Pancreas (tissue), 10 donors: ENCODE measurements at regions not wholly inside any gene's neighbourhood (a gene's known extent, or its start where the extent isn't known, plus 50 kb on each side); places are given as distances from the start of the nearest gene placed in this dataset.
A peak's percentile ranks its signal among the peaks of the same experiment; 100 is the strongest.

ENCODE experiments used
- ATAC-seq, 4 donors: fragments of 200-7000 bp; cut with Tn5 transposase; one replicate each; pipeline versions ENCODE4 v1.8.0 to v1.9.1; 2020; ENCODE audit warnings: mild to moderate bottlenecking in 4 of 4, moderate library complexity in 4 of 4
- DNase-seq, 6 donors: peaks; one replicate each; pipeline ENCODE4 v3.0.0-alpha.2; 2020
- FAIRE-seq: peaks from 2 replicates; lab custom pipeline; 2012; peaks lifted over from hg19 to GRCh38; lab: Jason Lieb, UNC
- H3K27ac ChIP-seq, 4 donors: fragments of 200-600 bp; sonication (generic); 1 replicate in 3 of 4; 2 replicates in 1 of 4; pipeline versions ENCODE4 v1.5.0 to v1.8.0; 2020
- H3K27me3 ChIP-seq, 4 donors: fragments of 200-600 bp; one replicate each; pipeline ENCODE4 v1.8.0; 2021
- H3K36me3 ChIP-seq, 3 donors: fragments of 200-600 bp; sonication (generic) in 1 of 3; one replicate each; pipeline versions ENCODE4 v1.5.0 to v1.8.0; 2020 to 2021
- H3K4me1 ChIP-seq, 3 donors: fragments of 200-600 bp; one replicate each; pipeline ENCODE4 v1.8.0; 2021
- H3K4me3 ChIP-seq, 4 donors: fragments of 200-600 bp; sonication (generic) in 2 of 4; one replicate each; pipeline versions ENCODE4 v1.5.0 to v1.8.0; 2020 to 2021
- H3K9me3 ChIP-seq, 4 donors: fragments of 200-600 bp; one replicate each; pipeline ENCODE4 v1.8.0; 2021
- CTCF ChIP-seq, 4 donors: fragments of 200-600 bp; sonication (generic) in 3 of 4; IDR thresholded peaks; one replicate each; pipeline versions ENCODE4 v1.5.0 to v1.8.0; 2021; ENCODE audit warnings: antibody characterized with exemption in 4 of 4
- WGBS, 2 donors: extraction: QIAGEN DNeasy Blood & Tissue Kit; methylation state at CpG; one replicate each; pipeline ENCODE4 v1.1.7; 2013; 5-methylcytosine and 5-hydroxymethylcytosine counted together
- intact Hi-C, 3 donors: fragments of 100-400 bp; cut with DNase I; formaldehyde crosslinking; loops; one replicate each; pipeline versions ENCODE4 v1.11.1 to v1.14.2; 2022
- donor health status: healthy with polysubstance abuse.
- donor health status: DM: no; HTN: no; CAD: no; lungs with moderate emphysema.
- donor health status: DM: no; HTN: no; CAD: no.
- donor health status: control.
- donor health status: control.
- donor health status: Bipolar disorder and iron deficiency.
- donor health status: DM: yes; HTN: yes; CAD: no.
- donor health status: DM: no; HTN: no; CAD: no.
- donor health status: DM: no; HTN: no; CAD: no.
- donor health status: DM: yes; HTN: yes; CAD: no.

GRCh38 chr6:95517004-95517403 lies 60.3 kb upstream of the MANEA start:
- intact Hi-C loops, result no loop called here
- no peak overlapping the region for H3K4me3 ChIP-seq
- WGBS, 2 donors, result 64 to 73% methylated on average over 2 of the region's 2 CpGs
- H3K4me1 ChIP-seq, result no peaks in the 10 kb centered on the region
- H3K36me3 ChIP-seq, result no peaks in the 10 kb centered on the region
- no peaks in the 10 kb centered on the region for H3K27me3 ChIP-seq
- ATAC-seq (no peak), DNase-seq (no peak), FAIRE-seq (no peak)
- TF ChIP-seq CTCF (IDR thresholded peaks at IDR 0.05), result no peak
- H3K9me3 ChIP-seq, result no peaks in the 10 kb centered on the region
- H3K27ac ChIP-seq, result no peak overlapping the region

DNA sequence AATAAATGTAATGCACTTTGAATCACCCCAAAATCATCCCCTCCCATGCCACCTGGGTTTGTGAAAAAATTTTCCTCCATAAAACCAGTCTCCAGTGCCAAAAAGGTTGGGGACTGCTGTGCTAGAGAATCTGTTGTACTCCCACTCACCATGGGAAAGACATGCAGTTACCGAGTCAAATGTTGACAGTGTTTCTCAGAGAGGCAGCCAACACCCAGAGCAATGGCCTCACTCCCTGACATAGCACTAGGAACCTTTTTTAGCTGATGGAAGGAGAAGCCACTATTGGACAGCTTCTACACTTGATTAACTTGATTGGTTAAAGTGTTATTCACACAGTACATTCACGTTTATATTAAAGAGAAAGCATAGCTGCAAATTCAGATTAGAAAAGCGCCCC lies 59.8 kb upstream of the MANEA start:
- ATAC-seq (no peak), FAIRE-seq (no peak), DNase-seq (no peak)
- 60 to 61% methylated on average over 3 of the region's 3 CpGs for WGBS, 2 donors
- TF ChIP-seq CTCF (IDR thresholded peaks at IDR 0.05), result no peak
- intact Hi-C loops, result no loop called here
- Histone ChIP-seq H3K9me3 (no peaks in the 10 kb centered on the region), H3K36me3 (no peaks in the 10 kb centered on the region), H3K27ac (no peak overlapping the region), H3K4me3 (no peak overlapping the region), H3K27me3 (no peaks in the 10 kb centered on the region), H3K4me1 (no peaks in the 10 kb centered on the region)

GRCh38 chr6:95518630-95519227 lies 58.6 kb upstream of the MANEA start:
- Histone ChIP-seq H3K36me3 (no peaks in the 10 kb centered on the region), H3K27me3 (no peaks in the 10 kb centered on the region), H3K4me3 (no peak overlapping the region), H3K27ac (no peak overlapping the region), H3K9me3 (no peaks in the 10 kb centered on the region), H3K4me1 (no peaks in the 10 kb centered on the region)
- intact Hi-C loops, result no loop called here
- FAIRE-seq, result no peak
- WGBS, 2 donors, result 90% methylated on average over 15 of the region's 15 CpGs
- no peak for TF ChIP-seq CTCF (IDR thresholded peaks at IDR 0.05)
- ATAC-seq, result no peak
- peak in 1 of 6 donors; percentile 45 for DNase-seq

DNA sequence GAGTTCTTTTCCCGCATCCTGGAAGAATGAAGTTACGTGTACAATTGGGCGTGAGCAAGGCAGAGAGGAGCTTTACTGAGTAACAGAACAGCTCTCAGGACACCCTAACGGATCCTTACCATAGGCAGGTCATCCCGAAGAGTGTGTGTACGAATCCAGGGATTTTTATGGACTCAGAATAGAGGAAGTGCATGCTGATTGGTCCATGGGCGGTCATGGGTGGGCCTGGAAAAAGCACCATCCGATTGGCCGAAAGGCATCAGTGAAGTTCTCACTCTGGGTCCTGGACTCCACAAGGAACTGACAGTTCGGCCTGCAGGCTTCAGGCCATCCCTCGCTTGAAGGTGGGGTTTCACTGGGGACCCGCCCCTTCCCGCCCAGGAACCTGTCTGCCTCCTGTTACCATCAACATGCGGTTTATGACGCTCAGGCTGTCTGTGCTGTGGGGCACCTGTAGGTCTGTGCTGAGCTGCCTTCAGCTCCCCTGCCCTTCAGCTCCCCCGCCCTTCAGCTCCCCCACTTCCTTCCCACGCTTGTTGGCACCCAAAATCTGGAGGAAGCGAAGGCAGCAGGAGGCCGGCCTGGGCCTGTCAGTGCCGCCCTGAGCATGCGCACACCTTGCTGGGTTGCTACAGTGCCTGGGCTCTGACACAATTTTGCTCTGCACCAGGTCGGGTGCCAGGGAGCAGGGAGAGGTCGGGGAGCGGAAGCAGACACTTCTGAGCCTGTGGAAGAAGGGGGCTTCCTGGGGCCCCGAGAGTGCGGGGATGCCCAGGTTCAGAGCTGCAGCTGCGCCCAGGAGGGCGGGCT lies 57.9 kb upstream of the MANEA start:
- Histone ChIP-seq H3K27ac (no peak overlapping the region), H3K4me3 (no peak overlapping the region), H3K9me3 (no peaks in the 10 kb centered on the region), H3K27me3 (no peaks in the 10 kb centered on the region), H3K4me1 (no peaks in the 10 kb centered on the region), H3K36me3 (no peaks in the 10 kb centered on the region)
- intact Hi-C loops, result no loop called here
- TF ChIP-seq CTCF (IDR thresholded peaks at IDR 0.05), result no peak
- FAIRE-seq, result no peak
- ATAC-seq, result no peak
- peak in 1 of 6 donors; percentile 48 for DNase-seq
- WGBS, 2 donors, result 91 to 93% methylated on average over 28 of the region's 28 CpGs

DNA sequence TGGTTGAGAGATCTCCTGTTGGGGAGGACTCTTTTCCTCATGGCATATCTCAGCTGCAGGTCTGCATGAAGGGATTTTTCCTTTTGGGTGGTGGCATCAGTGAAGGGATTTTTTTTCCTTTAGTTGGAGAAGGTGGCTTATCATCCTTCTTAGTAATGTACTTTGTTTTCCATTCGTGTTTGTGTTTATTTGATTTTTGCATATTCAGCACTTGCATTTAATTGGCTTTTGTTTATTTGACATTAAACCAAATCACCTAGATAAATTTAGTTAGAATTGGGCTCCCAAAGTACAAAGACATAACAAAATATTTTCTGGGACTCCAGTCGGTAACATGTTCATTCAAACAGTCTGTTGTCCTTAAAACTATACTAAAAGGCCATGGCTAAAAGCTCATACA lies 56.2 kb upstream of the MANEA start:
- no peak overlapping the region for H3K27ac ChIP-seq
- ATAC-seq (no peak), FAIRE-seq (no peak), DNase-seq (no peak)
- intact Hi-C loops, result no loop called here
- no peaks in the 10 kb centered on the region for H3K36me3 ChIP-seq
- H3K4me1 ChIP-seq, result no peaks in the 10 kb centered on the region
- TF ChIP-seq CTCF (IDR thresholded peaks at IDR 0.05), result no peak
- H3K4me3 ChIP-seq, result no peak overlapping the region
- WGBS, 2 donors, result 20 to 31% methylated on average over 2 of the region's 2 CpGs
- H3K9me3 ChIP-seq, result no peaks in the 10 kb centered on the region
- H3K27me3 ChIP-seq, result no peaks in the 10 kb centered on the region
